Uterus (tissue), 2 donors: ENCODE measurements at regions not wholly inside any gene's neighbourhood (a gene's known extent, or its start where the extent isn't known, plus 50 kb on each side); places are given as distances from the start of the nearest gene placed in this dataset.

ENCODE experiments used
- CTCF ChIP-seq, 4 experiments: fragments of 200-600 bp in 2 of 4; fragments of 450-650 bp in 2 of 4; sonication (generic) in 2 of 4; IDR thresholded peaks; one replicate each; pipeline ENCODE4 v1.5.1; 2016 to 2019; ENCODE audit warnings: antibody characterized with exemption in 4 of 4, mild to moderate bottlenecking in 2 of 4, moderate library complexity in 1 of 4
- POLR2A ChIP-seq, 2 donors: fragments of 450-650 bp; IDR thresholded peaks; one replicate each; pipeline ENCODE4 v1.6.1; 2016; ENCODE audit warnings: antibody characterized with exemption in 2 of 2, mild to moderate bottlenecking in 1 of 2, moderate library complexity in 1 of 2

GRCh38 chr10:1850971-1851527 is 113.7 kb upstream of the ADARB2 start:
- TF ChIP-seq CTCF (IDR thresholded peaks at IDR 0.05) (no peak), POLR2A (IDR thresholded peaks at IDR 0.05) (no peak)
